SK-N-SH (cell line): ENCODE measurements at regions not wholly inside any gene's neighbourhood (a gene's known extent, or its start where the extent isn't known, plus 50 kb on each side); places are given as distances from the start of the nearest gene placed in this dataset.

ENCODE experiments used
- CTCF ChIA-PET: fragments of 300-600, 350-600 bp; formaldehyde crosslinking; extraction: SDS; loops from one replicate; lab custom pipeline; 2021; lab: Yijun Ruan, JAX
- POLR2A ChIA-PET: fragments of 350-600 bp; sonication (Branson Sonifier 250); formaldehyde crosslinking; extraction: SDS; loops from one replicate; lab custom pipeline; 2020; ENCODE audit warnings: antibody characterized with exemption, inconsistent platforms; lab: Yijun Ruan, JAX
- DNase-seq: peaks from one replicate; pipeline ENCODE4 v3.0.0; 2012
- H2AFZ ChIP-seq: fragments of 200-600 bp; sonication (generic); 2 replicates; pipeline ENCODE4 v1.8.1; 2016; ENCODE audit warnings: antibody characterized with exemption, mild to moderate bottlenecking, low read depth
- H3F3A ChIP-seq: fragments of 200-600 bp; sonication (generic); replicated peaks from 2 replicates; pipeline ENCODE3; 2016; ENCODE audit warnings: antibody characterized with exemption, mild to moderate bottlenecking; ENCODE audit not compliant: insufficient read depth
- H3K27ac ChIP-seq, 2 experiments: fragments of 200-500 bp in 1 of 2; fragments of 200-600 bp in 1 of 2; sonication (Bioruptor generic) in 1 of 2; sonication (generic), shearing (Covaris generic) in 1 of 2; 2 replicates each; pipeline versions ENCODE4 v1.5.1 to v1.6.1; 2014 to 2016; ENCODE audit warnings: low read depth in 2 of 2, inconsistent platforms in 1 of 2, low read length in 1 of 2, mild to moderate bottlenecking in 1 of 2, mixed read lengths in 1 of 2
- H3K27me3 ChIP-seq: fragments of 200-600 bp; sonication (generic), shearing (Covaris generic); 2 replicates; pipeline ENCODE4 v1.6.1; 2016; ENCODE audit warnings: mixed run types; ENCODE audit not compliant: insufficient read depth
- H3K36me3 ChIP-seq, 2 experiments: fragments of 200-500 bp in 1 of 2; fragments of 200-600 bp in 1 of 2; sonication (Bioruptor generic) in 1 of 2; sonication (generic) in 1 of 2; replicated peaks in 1 of 2; 2 replicates each; pipeline versions ENCODE3 to v1.5.1; 2014 to 2016; ENCODE audit warnings: low read length in 1 of 2, mild to moderate bottlenecking in 1 of 2; ENCODE audit not compliant: insufficient read depth in 2 of 2, control insufficient read depth in 1 of 2
- H3K4me1 ChIP-seq, 2 experiments: fragments of 200-500 bp in 1 of 2; fragments of 200-600 bp in 1 of 2; sonication (Bioruptor generic) in 1 of 2; sonication (generic), shearing (Covaris generic) in 1 of 2; 2 replicates each; pipeline versions ENCODE4 v1.5.1 to v1.6.1; 2014 to 2016; ENCODE audit warnings: low read depth in 1 of 2, low read length in 1 of 2, mixed run types in 1 of 2; ENCODE audit not compliant: insufficient read depth in 2 of 2, control insufficient read depth in 1 of 2
- H3K4me2 ChIP-seq: fragments of 200-600 bp; sonication (generic), shearing (Covaris generic); 2 replicates; pipeline ENCODE4 v1.6.1; 2017; ENCODE audit warnings: mixed run types
- H3K4me3 ChIP-seq, 2 experiments: fragments of 200-500 bp in 1 of 2; fragments of 200-600 bp in 1 of 2; sonication (Bioruptor generic) in 1 of 2; sonication (generic), shearing (Covaris generic) in 1 of 2; 2 replicates each; pipeline versions ENCODE4 v1.5.1 to v1.8.1; 2014 to 2016; ENCODE audit warnings: low read depth in 2 of 2, inconsistent platforms in 1 of 2, low read length in 1 of 2, mild to moderate bottlenecking in 1 of 2, mixed read lengths in 1 of 2, moderate library complexity in 1 of 2
- H3K79me2 ChIP-seq: fragments of 200-600 bp; sonication (generic); 2 replicates; pipeline ENCODE4 v1.8.1; 2017; ENCODE audit warnings: mild to moderate bottlenecking; ENCODE audit not compliant: insufficient read depth
- H3K9ac ChIP-seq: fragments of 200-600 bp; sonication (generic); 2 replicates; pipeline ENCODE4 v1.6.1; 2017; ENCODE audit warnings: mixed run types
- H3K9me2 ChIP-seq: fragments of 200-600 bp; sonication (generic); 2 replicates; pipeline ENCODE4 v1.6.1; 2017; ENCODE audit warnings: mixed run types
- H3K9me3 ChIP-seq: fragments of 200-600 bp; sonication (generic); 2 replicates; pipeline ENCODE4 v1.6.1; 2017; ENCODE audit warnings: mixed run types, mild to moderate bottlenecking, moderate library complexity
- H4K20me1 ChIP-seq: fragments of 200-600 bp; sonication (generic); 2 replicates; pipeline ENCODE4 v1.6.1; 2017; ENCODE audit warnings: mild to moderate bottlenecking, mixed run types; ENCODE audit not compliant: insufficient read depth
- FOXJ3 ChIP-seq: sonication (generic); formaldehyde crosslinking; IDR thresholded peaks from 2 replicates; pipeline ENCODE4 v1.5.1; 2020; ENCODE audit warnings: mild to moderate bottlenecking, missing genetic modification reagents
- NRF1 ChIP-seq: IDR thresholded peaks from 2 replicates; pipeline ENCODE4 v1.6.1; 2012; ENCODE audit warnings: low read depth, mild to moderate bottlenecking, low read length
- RCOR1 ChIP-seq: fragments of 150-350 bp; IDR thresholded peaks from 2 replicates; pipeline ENCODE4 v1.6.1; 2017; ENCODE audit warnings: antibody characterized with exemption, low read length
- SIN3A ChIP-seq: IDR thresholded peaks from 2 replicates; pipeline ENCODE4 v1.6.1; 2012; ENCODE audit warnings: low read depth, mild to moderate bottlenecking, low read length, moderate library complexity, borderline replicate concordance
- TAF1 ChIP-seq: IDR thresholded peaks from 2 replicates; pipeline ENCODE4 v1.6.1; 2012; ENCODE audit warnings: low read depth, mild to moderate bottlenecking, low read length, moderate library complexity, borderline replicate concordance
- WGBS: methylation state at CpG from one replicate; pipeline ENCODE4 v1.1.6; 2017; ENCODE audit warnings: low lambda C conversion rate; 5-methylcytosine and 5-hydroxymethylcytosine counted together
- TF ChIP-seq, protein P1 (sequence below): fragments of 200-600 bp; sonication (generic); IDR thresholded peaks from 2 replicates; pipeline ENCODE4 v1.6.1; 2017; ENCODE audit warnings: antibody characterized with exemption, mild to moderate bottlenecking, moderate library complexity
- TF ChIP-seq, protein P2 (sequence below): IDR thresholded peaks from 2 replicates; pipeline ENCODE4 v1.6.1; 2012; ENCODE audit warnings: mild to moderate bottlenecking, low read depth, low read length, moderate library complexity
- TF ChIP-seq, protein P3 (sequence below): IDR thresholded peaks from 2 replicates; pipeline ENCODE4 v1.4.0; 2012; ENCODE audit warnings: low read depth
- TF ChIP-seq, protein P4 (sequence below): IDR thresholded peaks from 2 replicates; pipeline ENCODE4 v1.4.0; 2012; ENCODE audit warnings: low read depth, borderline replicate concordance
- TF ChIP-seq, protein P5 (sequence below): fragments of 150-350 bp; IDR thresholded peaks from 2 replicates; pipeline ENCODE4 v1.6.1; 2017; ENCODE audit warnings: antibody characterized with exemption, low read length, low read depth, borderline replicate concordance

DNA sequence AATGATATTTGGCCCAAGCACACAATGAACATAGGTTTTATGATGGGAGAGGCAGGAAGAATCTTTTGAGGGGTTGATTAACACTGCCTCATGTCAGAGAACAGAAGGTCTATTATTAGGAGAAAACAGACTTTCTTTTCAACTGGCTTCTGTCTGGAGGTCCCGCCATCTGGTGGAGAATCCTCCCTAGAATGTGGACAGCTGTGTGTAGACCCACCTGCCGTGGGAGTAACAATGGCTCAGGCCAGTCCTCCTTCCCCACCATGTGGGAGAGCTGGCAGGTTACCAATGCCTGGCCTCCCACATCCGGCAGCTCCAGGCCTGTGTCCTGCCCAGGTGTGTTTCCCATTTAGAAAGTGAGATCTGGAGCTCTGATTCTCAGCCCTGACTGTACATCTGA, 70.4 kb upstream of the AOAH start:
- Histone ChIP-seq H3K27me3 (no peaks in the 10 kb centered on the region), H3K27ac (no peak overlapping the region), H3K9me3 (no peaks in the 10 kb centered on the region), H3K79me2 (no peaks in the 10 kb centered on the region), H3K36me3 (no peaks in the 10 kb centered on the region), H4K20me1 (no peaks in the 10 kb centered on the region), H3F3A (no peaks in the 10 kb centered on the region), H3K9me2 (no peaks in the 10 kb centered on the region), H2AFZ (no peak overlapping the region), H3K4me1 (peaks cover 0 to 14% of the 10 kb centered on the region in 2 experiments; a peak in 2 of 4 replicates), H3K4me3 (no peak overlapping the region), H3K4me2 (no peak overlapping the region), H3K9ac (no peak overlapping the region)
- DNase-seq, result no peak
- CTCF ChIA-PET, result interaction anchor here (1.0 to 1.3 kb wide), 3 partner anchors 123 to 387 kb away, joined by 3 to 4 read pairs (median 3); no protein-coding TSS in a partner anchor
- POLR2A ChIA-PET, result no interaction called here
- TF ChIP-seq NRF1, result no peak
- no peak for TF ChIP-seq TAF1
- no peak for TF ChIP-seq RCOR1
- no peak for TF ChIP-seq SIN3A
- TF ChIP-seq, protein P1, sequence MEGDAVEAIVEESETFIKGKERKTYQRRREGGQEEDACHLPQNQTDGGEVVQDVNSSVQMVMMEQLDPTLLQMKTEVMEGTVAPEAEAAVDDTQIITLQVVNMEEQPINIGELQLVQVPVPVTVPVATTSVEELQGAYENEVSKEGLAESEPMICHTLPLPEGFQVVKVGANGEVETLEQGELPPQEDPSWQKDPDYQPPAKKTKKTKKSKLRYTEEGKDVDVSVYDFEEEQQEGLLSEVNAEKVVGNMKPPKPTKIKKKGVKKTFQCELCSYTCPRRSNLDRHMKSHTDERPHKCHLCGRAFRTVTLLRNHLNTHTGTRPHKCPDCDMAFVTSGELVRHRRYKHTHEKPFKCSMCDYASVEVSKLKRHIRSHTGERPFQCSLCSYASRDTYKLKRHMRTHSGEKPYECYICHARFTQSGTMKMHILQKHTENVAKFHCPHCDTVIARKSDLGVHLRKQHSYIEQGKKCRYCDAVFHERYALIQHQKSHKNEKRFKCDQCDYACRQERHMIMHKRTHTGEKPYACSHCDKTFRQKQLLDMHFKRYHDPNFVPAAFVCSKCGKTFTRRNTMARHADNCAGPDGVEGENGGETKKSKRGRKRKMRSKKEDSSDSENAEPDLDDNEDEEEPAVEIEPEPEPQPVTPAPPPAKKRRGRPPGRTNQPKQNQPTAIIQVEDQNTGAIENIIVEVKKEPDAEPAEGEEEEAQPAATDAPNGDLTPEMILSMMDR, result no peak
- 58% methylated on average over 2 of the region's 3 CpGs for WGBS

DNA sequence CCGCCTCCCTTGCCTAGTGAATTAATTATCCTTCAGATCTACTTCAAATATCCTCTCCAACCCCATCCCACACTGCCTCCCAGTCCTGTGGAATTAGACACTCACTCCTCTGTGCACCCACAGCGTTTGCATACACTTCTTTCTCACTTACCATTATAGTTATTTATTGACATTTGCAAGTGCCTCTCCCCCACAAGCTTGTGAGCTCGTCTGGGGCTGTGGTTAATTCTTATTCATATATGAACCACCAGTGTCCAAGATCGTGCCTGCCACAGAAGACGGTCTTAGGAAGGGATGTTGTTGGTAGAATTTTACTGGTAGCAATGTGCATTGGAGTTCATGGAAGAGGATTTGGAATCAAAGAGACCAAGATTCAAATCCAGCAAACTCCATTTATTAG, 68.1 kb upstream of the AOAH start:
- H2AFZ ChIP-seq, result no peak overlapping the region
- TF ChIP-seq, protein P2, sequence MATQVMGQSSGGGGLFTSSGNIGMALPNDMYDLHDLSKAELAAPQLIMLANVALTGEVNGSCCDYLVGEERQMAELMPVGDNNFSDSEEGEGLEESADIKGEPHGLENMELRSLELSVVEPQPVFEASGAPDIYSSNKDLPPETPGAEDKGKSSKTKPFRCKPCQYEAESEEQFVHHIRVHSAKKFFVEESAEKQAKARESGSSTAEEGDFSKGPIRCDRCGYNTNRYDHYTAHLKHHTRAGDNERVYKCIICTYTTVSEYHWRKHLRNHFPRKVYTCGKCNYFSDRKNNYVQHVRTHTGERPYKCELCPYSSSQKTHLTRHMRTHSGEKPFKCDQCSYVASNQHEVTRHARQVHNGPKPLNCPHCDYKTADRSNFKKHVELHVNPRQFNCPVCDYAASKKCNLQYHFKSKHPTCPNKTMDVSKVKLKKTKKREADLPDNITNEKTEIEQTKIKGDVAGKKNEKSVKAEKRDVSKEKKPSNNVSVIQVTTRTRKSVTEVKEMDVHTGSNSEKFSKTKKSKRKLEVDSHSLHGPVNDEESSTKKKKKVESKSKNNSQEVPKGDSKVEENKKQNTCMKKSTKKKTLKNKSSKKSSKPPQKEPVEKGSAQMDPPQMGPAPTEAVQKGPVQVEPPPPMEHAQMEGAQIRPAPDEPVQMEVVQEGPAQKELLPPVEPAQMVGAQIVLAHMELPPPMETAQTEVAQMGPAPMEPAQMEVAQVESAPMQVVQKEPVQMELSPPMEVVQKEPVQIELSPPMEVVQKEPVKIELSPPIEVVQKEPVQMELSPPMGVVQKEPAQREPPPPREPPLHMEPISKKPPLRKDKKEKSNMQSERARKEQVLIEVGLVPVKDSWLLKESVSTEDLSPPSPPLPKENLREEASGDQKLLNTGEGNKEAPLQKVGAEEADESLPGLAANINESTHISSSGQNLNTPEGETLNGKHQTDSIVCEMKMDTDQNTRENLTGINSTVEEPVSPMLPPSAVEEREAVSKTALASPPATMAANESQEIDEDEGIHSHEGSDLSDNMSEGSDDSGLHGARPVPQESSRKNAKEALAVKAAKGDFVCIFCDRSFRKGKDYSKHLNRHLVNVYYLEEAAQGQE, result no peak
- TF ChIP-seq, protein P3, sequence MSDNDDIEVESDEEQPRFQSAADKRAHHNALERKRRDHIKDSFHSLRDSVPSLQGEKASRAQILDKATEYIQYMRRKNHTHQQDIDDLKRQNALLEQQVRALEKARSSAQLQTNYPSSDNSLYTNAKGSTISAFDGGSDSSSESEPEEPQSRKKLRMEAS, result no peak
- TF ChIP-seq FOXJ3 (CRISPR knock-in tag), result no peak
- TF ChIP-seq, protein P4, sequence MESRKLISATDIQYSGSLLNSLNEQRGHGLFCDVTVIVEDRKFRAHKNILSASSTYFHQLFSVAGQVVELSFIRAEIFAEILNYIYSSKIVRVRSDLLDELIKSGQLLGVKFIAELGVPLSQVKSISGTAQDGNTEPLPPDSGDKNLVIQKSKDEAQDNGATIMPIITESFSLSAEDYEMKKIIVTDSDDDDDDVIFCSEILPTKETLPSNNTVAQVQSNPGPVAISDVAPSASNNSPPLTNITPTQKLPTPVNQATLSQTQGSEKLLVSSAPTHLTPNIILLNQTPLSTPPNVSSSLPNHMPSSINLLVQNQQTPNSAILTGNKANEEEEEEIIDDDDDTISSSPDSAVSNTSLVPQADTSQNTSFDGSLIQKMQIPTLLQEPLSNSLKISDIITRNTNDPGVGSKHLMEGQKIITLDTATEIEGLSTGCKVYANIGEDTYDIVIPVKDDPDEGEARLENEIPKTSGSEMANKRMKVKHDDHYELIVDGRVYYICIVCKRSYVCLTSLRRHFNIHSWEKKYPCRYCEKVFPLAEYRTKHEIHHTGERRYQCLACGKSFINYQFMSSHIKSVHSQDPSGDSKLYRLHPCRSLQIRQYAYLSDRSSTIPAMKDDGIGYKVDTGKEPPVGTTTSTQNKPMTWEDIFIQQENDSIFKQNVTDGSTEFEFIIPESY, result no peak
- no peak for TF ChIP-seq TAF1
- TF ChIP-seq, protein P5, sequence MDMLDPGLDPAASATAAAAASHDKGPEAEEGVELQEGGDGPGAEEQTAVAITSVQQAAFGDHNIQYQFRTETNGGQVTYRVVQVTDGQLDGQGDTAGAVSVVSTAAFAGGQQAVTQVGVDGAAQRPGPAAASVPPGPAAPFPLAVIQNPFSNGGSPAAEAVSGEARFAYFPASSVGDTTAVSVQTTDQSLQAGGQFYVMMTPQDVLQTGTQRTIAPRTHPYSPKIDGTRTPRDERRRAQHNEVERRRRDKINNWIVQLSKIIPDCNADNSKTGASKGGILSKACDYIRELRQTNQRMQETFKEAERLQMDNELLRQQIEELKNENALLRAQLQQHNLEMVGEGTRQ, result no peak
- no peaks in the 10 kb centered on the region for H3F3A ChIP-seq
- ChIA-PET CTCF (interaction anchor here (0.8 to 0.9 kb wide), 3 partner anchors 17 to 390 kb away, joined by 3 to 4 read pairs (median 3); no protein-coding TSS in a partner anchor), POLR2A (no interaction called here)
- no peaks in the 10 kb centered on the region for H3K27me3 ChIP-seq
- 29% methylated on average over 5 of the region's 5 CpGs for WGBS
- H3K4me1 ChIP-seq, result peaks cover 0 to 20% of the 10 kb centered on the region in 2 experiments; a peak in 2 of 4 replicates
- no peak overlapping the region for H3K27ac ChIP-seq
- no peak for DNase-seq
- H3K4me3 ChIP-seq, result no peak overlapping the region
- no peak overlapping the region for H3K9ac ChIP-seq
- H3K9me3 ChIP-seq, result no peaks in the 10 kb centered on the region
- no peak overlapping the region for H3K4me2 ChIP-seq
- H3K9me2 ChIP-seq, result no peaks in the 10 kb centered on the region
- H3K79me2 ChIP-seq, result no peaks in the 10 kb centered on the region
- no peaks in the 10 kb centered on the region for H4K20me1 ChIP-seq
- no peaks in the 10 kb centered on the region for H3K36me3 ChIP-seq
